Ishikawa (cell line): ENCODE measurements at regions not wholly inside any gene's neighbourhood (a gene's known extent, or its start where the extent isn't known, plus 50 kb on each side); places are given as distances from the start of the nearest gene placed in this dataset.

ENCODE experiments used
- CEBPB ChIP-seq: IDR thresholded peaks from 2 replicates; pipeline ENCODE4 v1.6.1; 2012
- CREB1 ChIP-seq: IDR thresholded peaks from 2 replicates; pipeline ENCODE4 v1.6.1; 2012; ENCODE audit warnings: low read depth
- EP300 ChIP-seq: IDR thresholded peaks from 2 replicates; pipeline ENCODE4 v1.6.1; 2012; ENCODE audit warnings: borderline replicate concordance
- FOXM1 ChIP-seq: IDR thresholded peaks from 2 replicates; pipeline ENCODE4 v1.6.1; 2012; ENCODE audit warnings: low read depth, borderline replicate concordance
- MAX ChIP-seq: IDR thresholded peaks from 2 replicates; pipeline ENCODE4 v1.6.1; 2012
- NFIC ChIP-seq: IDR thresholded peaks from 2 replicates; pipeline ENCODE4 v1.6.1; 2012
- RAD21 ChIP-seq: IDR thresholded peaks from 2 replicates; pipeline ENCODE4 v1.6.1; 2012; ENCODE audit warnings: low read depth
- REST ChIP-seq: IDR thresholded peaks from 2 replicates; pipeline ENCODE4 v1.6.1; 2012; ENCODE audit warnings: low read depth, mild to moderate bottlenecking
- TAF1 ChIP-seq: IDR thresholded peaks from 2 replicates; pipeline ENCODE4 v1.6.1; 2012; ENCODE audit warnings: low read depth, mild to moderate bottlenecking
- TCF12 ChIP-seq: IDR thresholded peaks from 2 replicates; pipeline ENCODE4 v1.6.1; 2012; ENCODE audit warnings: low read depth
- TEAD4 ChIP-seq: IDR thresholded peaks from 2 replicates; pipeline ENCODE4 v1.6.1; 2012
- USF1 ChIP-seq: IDR thresholded peaks from 2 replicates; pipeline ENCODE4 v1.6.1; 2012
- YY1 ChIP-seq: IDR thresholded peaks from 2 replicates; pipeline ENCODE4 v1.6.1; 2012; ENCODE audit warnings: low read depth
- ZBTB7A ChIP-seq: IDR thresholded peaks from 2 replicates; pipeline ENCODE4 v1.6.1; 2012; ENCODE audit warnings: low read depth

GRCh38 chr13:53341144-53341510, 312.5 kb downstream of the OLFM4 start:
- TF ChIP-seq REST (no peak), CEBPB (no peak), EP300 (no peak), TCF12 (no peak), RAD21 (no peak), YY1 (no peak), FOXM1 (no peak), MAX (no peak), ZBTB7A (no peak), TEAD4 (no peak), TAF1 (no peak), USF1 (no peak), NFIC (no peak), CREB1 (no peak)
